PC-9 (cell line): ENCODE measurements at regions not wholly inside any gene's neighbourhood (a gene's known extent, or its start where the extent isn't known, plus 50 kb on each side); places are given as distances from the start of the nearest gene placed in this dataset.

Source experiments
- CTCF ChIP-seq: fragments of 200-600 bp; sonication (generic); conservative IDR thresholded peaks from 2 replicates; pipeline ENCODE4 v1.6.1; 2017; ENCODE audit warnings: mixed run types, antibody characterized with exemption, mild to moderate bottlenecking, moderate library complexity
- EZH2 ChIP-seq: fragments of 200-600 bp; sonication (generic); IDR thresholded peaks from 2 replicates; pipeline ENCODE4 v1.8.0; 2017; ENCODE audit warnings: antibody characterized with exemption, low read depth

GRCh38 chr11:34794696-34795095 lies 121.5 kb downstream of the APIP start:
- TF ChIP-seq CTCF = no peak
- no peak for TF ChIP-seq EZH2
